ENCODE measurements at regions not wholly inside any gene's neighbourhood (a gene's known extent, or its start where the extent isn't known, plus 50 kb on each side); places are given as distances from the start of the nearest gene placed in this dataset.
"Not testable (repeated sequence)": the region's sequence is repeated elsewhere in the genome, so short reads cannot be mapped to it uniquely, and the experiment has no call there.

DNA sequence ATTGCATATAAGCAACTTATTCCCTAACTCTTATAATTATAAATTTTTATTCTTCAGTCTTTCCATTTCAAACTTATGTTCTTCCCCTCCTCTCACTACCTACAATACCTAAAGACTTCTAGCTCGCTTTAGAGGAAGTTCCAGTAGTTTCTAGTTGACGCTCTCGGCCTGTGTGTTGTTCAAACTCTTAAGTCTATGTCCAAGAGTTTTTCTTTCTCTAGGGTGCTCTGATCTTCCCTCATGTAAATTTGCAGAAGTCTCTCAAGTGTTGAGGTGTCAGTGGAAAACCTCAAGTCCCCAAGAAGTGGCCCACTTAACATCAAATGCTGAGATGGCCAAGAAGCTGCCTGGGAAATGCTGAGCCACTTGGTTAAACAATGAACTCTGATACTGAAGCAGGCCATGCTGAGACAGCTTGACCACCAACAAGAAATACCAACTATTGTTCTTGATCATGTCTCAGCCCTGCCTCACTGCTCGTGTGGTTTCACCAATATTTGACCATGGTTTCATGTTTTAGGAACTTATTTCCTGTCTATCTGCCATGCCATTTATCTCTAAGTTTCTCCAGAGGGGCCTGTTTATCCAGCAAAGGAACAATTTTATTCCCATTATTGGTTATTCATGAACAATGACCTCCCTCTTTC lies 100.9 kb upstream of the TCF21 start:
- DNase-seq (ENCODE audit: low read depth in 2 of 3, low spot score in 2 of 3) = no peak

DNA sequence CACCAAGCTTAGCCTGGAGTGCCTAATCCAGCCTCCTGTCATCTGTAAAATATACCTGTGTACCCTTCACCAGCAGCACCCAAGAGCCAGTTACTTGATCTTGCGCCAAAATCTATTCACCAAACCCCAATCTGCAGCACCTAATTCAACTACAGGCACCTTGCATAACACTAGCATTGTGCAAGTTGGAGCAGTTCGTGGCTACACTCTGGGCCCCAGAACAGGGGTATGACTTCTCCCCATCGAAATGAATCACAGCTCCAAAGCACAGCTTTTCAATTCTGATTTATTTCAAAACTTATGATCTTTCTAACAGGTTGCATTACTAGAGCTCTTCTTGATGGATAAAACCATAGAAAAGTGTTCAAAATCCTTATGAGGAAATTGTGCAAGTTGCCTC lies 100.4 kb upstream of the TCF21 start:
- no peak for DNase-seq (ENCODE audit: low read depth in 2 of 3, low spot score in 2 of 3)

DNA sequence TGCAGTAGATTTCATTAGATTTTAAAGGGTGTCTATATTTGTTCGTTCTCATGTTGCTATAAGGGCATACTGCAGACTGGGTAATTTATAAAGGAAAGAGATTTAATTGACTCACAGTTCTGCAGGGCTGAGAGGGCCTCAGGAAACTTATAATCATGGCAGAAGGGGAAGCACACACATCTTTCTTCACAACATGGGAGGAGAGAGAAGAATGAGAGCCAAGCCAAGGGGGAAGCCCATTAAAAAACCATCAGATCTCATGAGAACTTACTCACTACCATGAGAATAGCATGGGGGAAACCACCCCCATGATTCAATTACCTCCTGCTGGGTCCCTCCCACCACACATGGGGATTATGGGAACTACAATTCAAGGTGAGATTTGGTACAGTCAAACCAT lies 99.5 kb upstream of the TCF21 start:
- not testable (repeated sequence) for DNase-seq (ENCODE audit: low read depth in 2 of 3, low spot score in 2 of 3)

DNA sequence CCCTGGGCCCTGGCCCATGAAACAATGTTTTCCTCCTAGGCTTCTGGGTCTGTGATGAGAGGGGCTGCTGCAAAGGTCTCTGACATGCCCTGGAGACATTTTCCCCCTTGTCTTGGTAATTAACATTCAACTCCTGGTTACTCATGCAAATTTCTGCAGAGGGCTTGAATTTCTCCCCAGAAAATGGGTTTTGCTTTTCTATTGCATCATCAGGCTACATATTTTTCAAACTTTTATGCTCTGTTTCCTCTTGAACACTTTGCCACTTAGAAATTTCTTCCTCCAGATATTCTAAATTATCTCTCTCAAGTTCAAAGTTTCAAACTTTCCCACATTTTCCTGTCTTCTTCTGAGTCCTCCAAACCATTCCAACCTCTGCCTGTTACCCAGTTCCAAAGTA lies 98.2 kb upstream of the TCF21 start:
- DNase-seq (ENCODE audit: low read depth in 2 of 3, low spot score in 2 of 3) = not testable (repeated sequence)

DNA sequence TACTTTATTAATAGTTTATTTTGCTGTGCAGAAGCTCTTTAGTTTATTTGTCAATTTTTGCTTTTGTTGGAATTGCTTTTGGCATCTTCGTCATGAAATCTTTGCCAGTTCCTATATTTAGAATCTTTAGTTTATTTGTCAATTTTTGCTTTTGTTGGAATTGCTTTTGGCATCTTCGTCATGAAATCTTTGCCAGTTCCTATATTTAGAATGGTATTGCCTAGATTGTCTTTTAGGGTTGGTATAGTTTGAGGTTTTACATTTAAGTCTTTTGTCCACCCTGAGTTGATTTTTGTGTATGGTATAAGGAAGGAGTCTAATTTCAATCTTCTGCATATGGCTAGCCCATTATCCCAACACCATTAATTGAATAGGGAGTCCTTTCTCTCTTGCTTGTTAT lies 93.9 kb upstream of the TCF21 start:
- DNase-seq (ENCODE audit: low read depth in 2 of 3, low spot score in 2 of 3) = not testable (repeated sequence)

DNA sequence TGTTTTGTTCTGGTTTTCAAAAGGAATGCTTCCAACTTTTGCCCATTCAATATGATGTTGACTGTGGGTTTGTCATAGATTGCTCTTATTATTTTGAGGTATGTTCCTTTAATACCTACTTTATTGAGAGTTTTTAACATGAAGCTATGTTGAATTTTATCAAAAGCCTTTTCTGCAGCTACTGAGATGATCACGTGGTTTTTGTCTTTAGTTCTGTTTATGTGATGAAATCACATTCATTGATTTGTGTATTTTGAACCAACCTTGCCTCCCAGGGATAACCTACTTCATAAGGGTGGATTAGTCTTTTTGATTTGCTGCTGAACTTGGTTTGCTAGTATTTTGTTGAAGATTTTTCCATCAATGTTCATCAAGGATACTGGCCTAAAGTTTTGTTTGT lies 92.7 kb upstream of the TCF21 start:
- no peak for DNase-seq (ENCODE audit: low read depth in 2 of 3, low spot score in 2 of 3)

DNA sequence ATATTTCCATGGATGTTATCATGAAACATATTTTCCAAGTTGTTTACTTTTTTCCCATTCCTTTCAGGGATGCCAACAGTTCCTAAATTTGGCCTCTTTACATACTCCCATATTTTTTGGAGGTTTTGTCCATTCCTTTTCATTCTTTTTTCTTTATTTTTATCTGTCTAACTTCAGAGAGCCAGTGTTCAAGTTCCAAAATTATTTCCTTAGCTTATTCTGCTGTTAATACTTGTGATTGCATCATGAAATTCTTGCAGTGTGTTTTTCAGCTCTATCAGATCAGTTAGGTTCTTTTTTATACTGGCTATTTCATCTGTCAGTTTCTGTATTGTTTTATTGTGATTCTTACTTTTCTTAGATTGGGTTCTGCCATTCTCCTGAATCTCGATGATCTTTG lies 89.9 kb upstream of the TCF21 start:
- DNase-seq (ENCODE audit: low read depth in 2 of 3, low spot score in 2 of 3) = no peak

DNA sequence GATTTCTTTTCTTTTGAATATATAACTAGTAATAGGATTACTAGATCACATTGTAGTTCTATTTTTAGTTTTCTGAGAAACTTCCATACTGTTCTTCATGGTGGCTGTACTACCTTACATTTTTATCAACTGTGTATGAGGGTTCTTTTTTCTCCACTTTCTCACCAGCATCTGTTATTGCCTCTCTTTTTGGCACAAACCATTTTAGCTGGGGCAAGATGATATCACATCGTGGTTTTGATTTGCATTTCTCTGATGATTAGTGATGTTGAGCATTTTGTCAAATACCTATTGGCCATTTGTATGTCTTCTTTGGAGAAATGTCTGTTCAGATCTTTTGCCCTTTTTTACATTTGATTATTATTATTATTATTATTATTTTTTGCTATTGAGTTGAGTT lies 86.1 kb upstream of the TCF21 start:
- no peak for DNase-seq (ENCODE audit: low read depth in 2 of 3, low spot score in 2 of 3)

DNA sequence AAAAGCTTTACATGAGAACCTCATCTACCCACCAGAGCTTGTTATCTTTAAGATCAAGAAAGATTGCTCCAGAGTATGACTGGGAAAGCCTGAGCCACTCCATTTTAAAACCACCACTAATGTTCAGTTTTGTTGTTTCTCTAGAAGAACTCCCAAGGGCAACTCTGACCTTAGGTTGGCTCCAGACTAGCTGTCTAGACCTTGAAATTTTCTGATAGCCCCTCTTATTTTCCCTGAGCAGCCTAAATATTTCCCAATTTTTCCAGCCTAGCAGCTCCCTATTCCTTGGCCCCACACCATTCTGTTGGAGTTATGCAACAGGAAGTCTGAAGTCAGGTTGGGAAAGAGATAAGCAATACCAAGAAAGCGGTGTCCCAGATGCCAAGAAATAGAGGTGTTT lies 84.6 kb upstream of the TCF21 start:
- DNase-seq (ENCODE audit: low read depth in 2 of 3, low spot score in 2 of 3) = no peak

DNA sequence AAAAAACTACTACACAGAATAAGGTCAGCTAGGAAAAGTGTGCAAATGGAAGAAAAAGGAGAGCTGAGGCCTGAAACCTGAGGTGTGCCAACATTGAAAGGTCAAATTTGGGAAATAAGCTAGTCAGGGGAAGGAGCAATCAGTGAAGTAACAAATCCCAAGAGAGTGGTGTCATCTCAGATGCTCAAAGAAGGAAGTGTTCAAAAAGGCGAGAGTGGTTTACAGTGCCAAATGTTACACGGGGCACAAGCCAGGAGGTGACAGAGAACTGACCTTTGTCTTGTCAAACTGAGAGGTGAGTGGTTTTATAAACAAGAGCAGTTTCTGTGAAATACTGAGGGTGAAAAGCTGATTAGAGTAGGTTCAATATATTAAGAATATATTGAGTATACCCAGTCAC lies 83.0 kb upstream of the TCF21 start:
- DNase-seq (ENCODE audit: low read depth in 2 of 3, low spot score in 2 of 3) = no peak

DNA sequence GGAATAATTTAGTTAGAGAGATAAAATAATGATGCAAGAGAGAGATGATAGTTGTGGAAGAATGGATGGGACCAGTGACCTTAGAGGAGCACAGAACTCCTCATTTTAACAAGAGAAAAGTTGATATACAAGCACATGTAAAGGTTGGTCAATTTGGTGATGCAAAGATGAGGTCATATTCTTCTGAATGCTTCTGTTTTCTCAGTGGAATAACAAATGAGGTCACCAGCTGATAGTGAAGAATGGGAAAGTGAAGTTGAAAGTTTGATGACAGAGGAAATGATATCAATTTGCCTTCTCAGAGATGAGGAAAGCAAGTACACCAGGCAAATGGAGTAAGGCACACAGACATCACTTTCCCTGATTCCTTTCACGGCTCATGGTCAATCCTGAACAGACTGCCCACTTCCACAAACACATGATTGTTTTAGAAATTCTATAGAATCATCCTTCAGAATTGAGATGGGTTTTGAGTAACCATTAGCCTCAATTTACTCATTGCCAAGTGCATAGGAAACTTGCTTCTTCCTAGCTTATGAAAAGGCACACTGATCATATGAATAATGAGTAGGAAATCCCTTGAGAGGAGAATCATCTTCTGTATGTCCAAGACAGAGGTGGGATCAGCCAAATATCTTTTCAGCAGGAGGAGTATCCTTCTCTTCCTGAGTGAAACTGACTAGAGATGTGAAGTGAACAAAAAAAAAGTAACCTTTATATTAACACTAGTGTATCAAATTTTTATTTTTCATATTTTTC lies 82.4 kb upstream of the TCF21 start:
- no peak for DNase-seq (ENCODE audit: low read depth in 2 of 3, low spot score in 2 of 3)

DNA sequence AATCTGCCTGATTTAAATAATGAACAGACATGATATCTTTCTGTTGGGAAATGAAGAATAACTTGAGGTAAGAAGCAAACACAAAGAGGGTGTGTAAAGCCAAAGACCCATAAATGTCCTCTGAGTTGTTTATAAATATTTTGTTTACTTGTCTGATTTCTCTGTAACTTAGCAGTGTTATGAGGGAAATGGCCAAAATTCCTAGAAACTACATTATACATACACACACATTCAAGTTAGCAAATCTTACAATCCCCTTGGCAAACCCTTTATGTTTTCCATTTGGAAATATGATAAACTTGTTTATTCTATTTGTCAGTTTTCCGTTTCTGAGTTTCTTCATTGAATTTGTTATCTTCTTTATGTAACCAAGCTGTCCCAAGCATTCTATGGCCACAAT lies 81.4 kb upstream of the TCF21 start:
- DNase-seq (ENCODE audit: low read depth in 2 of 3, low spot score in 2 of 3) = no peak

DNA sequence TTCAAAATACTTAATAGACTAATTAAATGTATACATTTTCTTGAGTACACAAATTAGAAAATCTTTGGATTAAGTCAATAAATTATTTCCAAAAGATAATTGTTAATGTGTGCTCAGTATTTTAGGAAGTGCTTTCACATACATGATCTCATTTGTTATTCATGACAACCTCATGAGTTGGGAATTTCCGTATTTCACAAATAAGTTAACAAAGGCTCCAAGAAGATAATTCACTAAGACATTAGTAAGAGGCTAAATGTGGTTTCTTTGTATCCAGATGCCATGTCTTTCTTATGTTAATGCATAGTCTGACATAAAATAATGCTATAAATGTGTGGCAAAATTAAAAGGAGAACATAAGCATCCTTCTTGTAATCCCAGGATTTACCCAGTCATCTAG lies 79.5 kb upstream of the TCF21 start:
- DNase-seq (ENCODE audit: low read depth in 2 of 3, low spot score in 2 of 3) = no peak

DNA sequence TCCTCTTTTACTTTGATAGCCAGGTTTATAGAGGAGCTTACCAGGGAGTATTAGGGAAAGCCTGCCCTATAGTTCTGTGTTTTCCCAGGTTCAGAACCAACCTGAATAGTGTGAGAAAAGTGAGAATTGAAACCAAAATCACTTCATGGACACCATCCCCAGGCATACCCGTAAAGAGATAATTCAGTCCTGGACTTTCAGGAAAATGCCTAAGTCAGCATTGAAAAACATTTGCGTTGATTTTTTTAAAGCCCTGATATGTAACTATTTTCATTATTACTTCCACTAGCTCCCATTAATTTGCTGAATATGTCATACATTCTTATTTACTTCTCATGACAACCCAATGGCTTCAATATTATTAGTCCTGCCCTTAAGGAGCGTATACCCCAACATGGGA lies 77.4 kb upstream of the TCF21 start:
- no peak for DNase-seq (ENCODE audit: low read depth in 2 of 3, low spot score in 2 of 3)

DNA sequence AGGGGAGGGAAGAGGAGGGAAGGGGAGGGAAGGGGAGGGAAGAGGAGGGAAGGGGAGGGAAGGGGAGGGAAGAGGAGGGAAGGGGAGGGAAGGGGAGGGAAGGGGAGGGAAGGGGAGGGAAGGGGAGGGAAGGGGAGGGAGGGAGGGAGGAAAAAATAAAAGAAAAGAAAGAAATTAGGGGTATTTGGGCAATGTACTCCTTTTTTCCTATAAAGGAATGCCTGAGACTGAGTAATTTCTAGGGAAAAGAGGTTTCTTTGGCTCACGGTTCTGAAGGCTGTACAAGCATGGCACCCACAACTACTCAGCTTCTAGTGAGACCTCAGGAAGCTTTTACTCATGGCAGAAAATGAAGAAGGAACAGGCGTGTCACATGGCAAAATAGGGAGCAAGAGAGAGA lies 76.5 kb upstream of the TCF21 start:
- not testable (repeated sequence) for DNase-seq (ENCODE audit: low read depth in 2 of 3, low spot score in 2 of 3)

DNA sequence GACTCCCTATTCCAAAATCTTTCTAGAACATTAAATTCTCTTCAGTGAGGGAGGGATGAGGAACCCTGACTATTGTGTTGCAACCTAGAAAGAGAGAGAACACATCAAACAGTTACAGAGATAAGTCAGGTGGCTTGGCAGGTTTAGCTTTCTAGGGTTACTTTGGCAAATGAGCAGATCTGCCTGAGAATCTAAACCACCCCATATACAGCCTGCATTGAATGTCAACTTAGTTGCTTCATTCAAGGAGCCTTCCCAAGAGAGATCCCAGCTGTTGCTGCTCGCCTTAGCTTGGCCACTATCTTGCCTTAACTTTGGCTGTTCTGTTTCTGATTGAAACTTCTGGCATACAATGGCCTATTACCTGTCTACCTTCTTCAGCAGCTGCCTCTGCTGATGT lies 74.7 kb upstream of the TCF21 start:
- no peak for DNase-seq (ENCODE audit: low read depth in 2 of 3, low spot score in 2 of 3)

DNA sequence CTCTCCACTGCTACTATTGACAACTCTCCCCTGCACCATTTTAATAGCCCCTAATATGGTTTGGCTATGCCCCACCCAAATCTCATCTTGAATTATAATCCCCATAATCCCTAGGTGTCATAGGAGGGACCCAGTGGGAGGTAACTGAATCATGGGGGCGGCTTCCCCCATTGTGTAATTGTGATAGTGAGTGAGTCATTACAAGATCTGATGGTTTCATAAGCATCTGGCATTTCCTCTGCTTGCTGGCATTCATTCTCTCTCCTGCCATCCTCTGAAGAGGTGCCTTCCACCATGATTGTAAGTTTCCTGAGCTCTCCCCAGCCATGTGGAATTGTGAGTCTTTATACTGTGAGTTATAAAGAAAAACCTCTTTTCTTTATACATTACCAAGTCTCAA lies 74.1 kb upstream of the TCF21 start:
- DNase-seq (ENCODE audit: low read depth in 2 of 3, low spot score in 2 of 3) = no peak

DNA sequence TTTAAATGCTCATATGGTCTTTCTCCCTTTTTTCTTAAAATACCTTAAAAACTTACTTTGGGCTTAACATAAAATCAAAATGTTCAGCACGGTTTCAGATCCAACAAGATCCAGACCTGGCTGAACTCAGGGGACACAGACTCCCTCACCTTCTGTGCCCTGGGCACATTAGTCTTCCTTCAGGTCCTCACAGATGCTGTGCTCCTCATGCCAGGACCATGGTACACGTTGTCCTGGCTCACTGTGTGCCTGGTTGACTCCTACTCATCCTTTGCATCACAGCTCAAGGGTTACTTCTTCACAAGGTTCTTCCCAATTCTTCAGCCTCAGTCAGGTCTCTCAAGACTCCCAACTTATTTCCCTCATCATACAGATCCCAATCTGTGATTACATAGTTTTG lies 73.6 kb upstream of the TCF21 start:
- no peak for DNase-seq (ENCODE audit: low read depth in 2 of 3, low spot score in 2 of 3)

DNA sequence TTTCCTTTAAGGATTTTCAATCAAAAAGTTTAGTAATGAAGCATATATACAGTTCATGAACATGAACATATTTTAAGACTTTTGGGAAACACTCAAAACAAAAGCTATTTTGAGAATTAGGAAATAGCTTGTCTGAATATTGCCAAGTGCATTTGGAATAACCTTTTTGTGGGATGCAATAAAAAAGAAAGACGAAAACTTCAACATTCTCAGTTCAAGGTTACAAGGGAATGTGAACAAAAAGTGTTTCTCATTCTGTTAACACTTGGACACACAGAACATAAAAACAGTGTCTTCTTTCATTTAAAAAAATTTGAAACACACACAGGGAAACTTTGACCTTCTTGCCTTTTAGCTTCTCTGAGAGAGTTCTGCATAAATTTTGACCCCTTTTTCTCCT lies 72.7 kb upstream of the TCF21 start:
- DNase-seq (ENCODE audit: low read depth in 2 of 3, low spot score in 2 of 3) = no peak

DNA sequence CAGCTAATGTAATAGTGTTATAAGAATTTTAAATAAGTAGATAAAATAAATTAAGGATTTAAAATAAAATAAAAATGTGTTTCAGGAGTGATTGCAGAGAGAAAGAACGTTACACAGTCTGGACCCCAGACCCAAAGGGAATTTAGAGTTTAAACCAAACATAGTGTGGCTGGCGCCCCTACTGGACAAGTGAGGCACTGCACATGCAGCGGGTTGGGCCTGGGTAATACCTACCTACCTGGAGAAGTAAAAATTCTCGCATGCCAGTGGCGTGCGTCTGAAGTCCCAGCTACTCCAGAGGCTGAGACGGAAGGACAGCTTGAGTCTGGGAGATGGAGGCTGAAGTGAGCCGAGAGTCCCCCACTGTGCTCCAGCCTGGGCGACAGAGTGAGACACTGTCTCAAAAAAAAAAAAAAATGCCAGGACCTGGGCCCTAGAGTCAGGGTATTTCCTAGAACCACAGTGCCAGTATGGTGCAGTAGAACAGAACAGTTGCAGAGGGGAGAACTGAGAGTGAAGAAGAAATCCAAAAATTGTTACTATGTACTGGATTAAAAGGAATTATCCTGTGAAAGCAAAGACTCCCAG lies 71.4 kb upstream of the TCF21 start:
- peak in 1 of 3 experiments; percentile 42 for DNase-seq (ENCODE audit: low read depth in 2 of 3, low spot score in 2 of 3)

DNA sequence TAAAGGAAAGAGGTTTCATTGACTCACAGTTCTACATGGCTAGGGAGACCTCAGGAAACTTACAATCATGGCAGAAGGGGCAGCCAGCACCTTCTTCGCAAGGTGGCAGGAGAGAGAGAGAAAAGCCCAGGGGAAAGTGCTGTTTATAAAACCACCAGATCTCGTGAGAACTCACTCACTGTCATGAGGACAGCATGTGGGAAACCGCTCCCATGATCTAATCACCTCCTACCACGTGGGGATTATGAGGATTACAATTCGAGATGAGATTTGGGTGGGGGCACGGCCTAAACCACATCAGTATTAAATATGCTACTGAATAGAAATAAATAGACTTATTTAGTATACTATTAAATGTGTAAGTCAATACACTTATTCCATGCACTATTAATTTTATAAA lies 70.6 kb upstream of the TCF21 start:
- DNase-seq (ENCODE audit: low read depth in 2 of 3, low spot score in 2 of 3) = no peak

DNA sequence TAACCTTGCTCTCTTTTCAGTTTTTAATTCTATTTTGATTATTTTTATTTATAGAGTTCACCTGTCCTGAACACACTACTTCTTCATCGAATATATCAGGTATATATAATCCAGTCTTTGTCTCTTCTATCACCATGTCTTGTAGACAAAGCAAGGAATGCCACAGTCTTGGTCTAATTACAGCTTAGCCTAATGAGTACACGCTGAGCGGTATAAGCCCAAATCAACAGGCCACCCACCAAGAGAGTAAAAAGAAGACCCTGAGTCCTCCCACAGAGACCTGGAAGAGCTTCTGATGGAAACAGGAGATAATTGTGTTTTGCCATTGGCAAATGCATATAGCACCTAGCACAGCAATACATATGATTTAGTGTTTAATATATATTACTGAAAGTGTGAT lies 68.7 kb upstream of the TCF21 start:
- no peak for DNase-seq (ENCODE audit: low read depth in 2 of 3, low spot score in 2 of 3)

DNA sequence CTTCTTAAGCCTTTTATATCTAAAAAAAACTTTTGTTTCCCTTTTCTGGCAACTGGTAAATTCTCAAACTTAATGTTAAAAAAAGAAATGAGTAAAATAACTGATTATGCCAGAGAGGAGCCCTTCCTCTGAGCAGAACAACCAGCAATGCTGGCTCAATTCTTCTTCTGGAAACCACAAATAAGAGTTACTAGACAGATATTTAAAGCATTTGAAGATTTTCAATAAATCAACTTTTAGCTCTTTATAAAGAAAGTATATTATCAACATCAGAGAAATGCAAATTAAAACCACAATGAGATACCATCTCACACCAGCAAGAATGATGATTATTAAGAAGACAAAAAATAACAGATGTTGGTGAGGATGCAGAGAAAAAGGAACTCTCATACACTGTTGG lies 61.1 kb upstream of the TCF21 start:
- DNase-seq (ENCODE audit: low read depth in 2 of 3, low spot score in 2 of 3) = no peak

All from activated CD8-positive, alpha-beta memory T cell treated with anti-CD3 and anti-CD28 coated beads for 48 hours (primary cell).